MV-4-11 (cell line): ENCODE measurements at regions not wholly inside any gene's neighbourhood (a gene's known extent, or its start where the extent isn't known, plus 50 kb on each side); places are given as distances from the start of the nearest gene placed in this dataset.
"Not testable (repeated sequence)": the region's sequence is repeated elsewhere in the genome, so short reads cannot be mapped to it uniquely, and the experiment has no call there.

Source experiments
- DNase-seq: peaks from one replicate; lab custom pipeline; 2025; lab: John Stamatoyannopoulos, UW

DNA sequence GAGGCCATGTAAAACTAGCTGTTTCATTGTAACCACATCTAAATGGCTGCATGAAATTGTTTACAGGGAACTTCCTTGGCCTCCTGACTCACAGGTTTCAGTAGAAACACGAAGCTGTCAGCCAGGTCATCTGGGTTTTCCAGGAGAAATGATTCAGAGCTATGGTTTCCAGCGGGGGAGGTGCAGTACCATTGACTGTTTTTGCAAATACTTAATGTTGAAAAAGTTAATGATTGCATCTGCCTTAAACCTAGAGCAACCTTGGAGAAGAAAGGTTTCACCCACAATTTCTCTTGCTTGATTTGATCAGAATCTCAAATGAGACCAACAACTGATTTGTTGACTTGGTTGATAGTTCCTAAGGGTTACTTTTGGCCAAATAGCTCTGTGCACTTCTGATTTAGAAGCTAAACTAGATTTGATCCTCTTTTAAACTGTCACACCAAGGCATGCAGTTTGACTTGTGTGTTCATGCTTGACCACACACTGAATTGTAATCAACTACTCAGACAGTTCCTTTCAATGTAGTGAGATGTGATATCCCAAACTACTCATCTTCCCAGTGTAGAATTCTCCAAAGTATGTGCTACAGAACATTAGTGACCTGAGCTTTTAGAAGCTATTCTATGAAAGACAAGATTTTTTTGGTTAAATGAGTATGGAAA, 193.5 kb upstream of the CHST9 start:
- no peak for DNase-seq

- no peak for DNase-seq
Observed at GRCh38 chr18:27377251-27377650, 192.1 kb upstream of the CHST9 start.

- DNase-seq, result no peak
Observed at GRCh38 chr18:27372386-27372785, 187.3 kb upstream of the CHST9 start.

- no peak for DNase-seq
Observed at GRCh38 chr18:27366665-27367064, 181.6 kb upstream of the CHST9 start.

- no peak for DNase-seq
Observed at GRCh38 chr18:27366151-27366550, 181.0 kb upstream of the CHST9 start.

DNA sequence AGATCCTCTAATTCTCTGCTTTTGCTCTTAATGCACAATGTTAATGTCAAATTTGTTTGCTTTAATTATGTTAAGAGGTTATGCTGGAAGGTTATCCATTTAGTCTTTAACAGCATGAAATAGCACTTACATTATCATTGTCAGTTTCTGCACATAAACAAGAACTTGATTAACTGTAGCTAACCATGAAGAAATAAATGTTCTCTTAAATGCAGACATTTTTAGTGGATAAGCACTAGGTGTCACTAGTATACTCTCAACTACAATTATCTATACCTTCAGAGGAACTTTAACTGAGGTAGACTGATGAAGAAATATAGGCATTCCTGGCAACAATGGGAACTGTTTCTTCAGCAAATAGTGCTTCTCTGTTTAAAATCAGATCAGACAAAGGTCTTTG, 178.8 kb upstream of the CHST9 start:
- DNase-seq, result no peak

- no peak for DNase-seq
Observed at GRCh38 chr18:27361477-27361876, 176.4 kb upstream of the CHST9 start.

- no peak for DNase-seq
Observed at GRCh38 chr18:27355308-27355707, 170.2 kb upstream of the CHST9 start.

- no peak for DNase-seq
Observed at GRCh38 chr18:27353273-27353672, 168.2 kb upstream of the CHST9 start.

DNA sequence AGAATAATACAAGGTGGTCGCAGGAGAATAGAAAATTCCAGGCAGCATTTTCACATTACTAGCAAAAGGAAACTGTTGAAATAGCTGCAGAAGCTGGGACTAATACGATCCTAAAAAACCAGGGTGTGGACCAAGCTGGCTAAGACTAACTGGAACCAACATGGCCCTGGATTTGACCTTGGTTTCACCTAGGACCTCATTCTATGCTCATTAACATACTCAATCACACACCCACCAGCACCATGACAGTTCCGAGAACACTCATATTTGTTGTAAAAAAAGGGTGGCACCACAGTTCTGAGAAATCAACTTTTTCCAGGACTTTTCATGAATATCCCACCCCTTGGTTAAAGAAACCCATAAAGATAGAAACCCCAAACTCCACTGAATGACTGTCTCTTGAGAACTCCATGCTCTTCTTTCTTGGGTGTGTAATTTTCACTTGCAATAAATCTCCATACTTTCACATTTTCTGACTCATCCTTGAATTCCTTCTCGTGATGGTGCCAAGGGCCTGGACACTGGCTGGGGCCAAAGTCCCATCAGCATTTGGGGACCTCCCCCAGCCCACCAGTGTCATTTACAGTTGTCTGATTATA, 164.3 kb upstream of the CHST9 start:
- no peak for DNase-seq

DNA sequence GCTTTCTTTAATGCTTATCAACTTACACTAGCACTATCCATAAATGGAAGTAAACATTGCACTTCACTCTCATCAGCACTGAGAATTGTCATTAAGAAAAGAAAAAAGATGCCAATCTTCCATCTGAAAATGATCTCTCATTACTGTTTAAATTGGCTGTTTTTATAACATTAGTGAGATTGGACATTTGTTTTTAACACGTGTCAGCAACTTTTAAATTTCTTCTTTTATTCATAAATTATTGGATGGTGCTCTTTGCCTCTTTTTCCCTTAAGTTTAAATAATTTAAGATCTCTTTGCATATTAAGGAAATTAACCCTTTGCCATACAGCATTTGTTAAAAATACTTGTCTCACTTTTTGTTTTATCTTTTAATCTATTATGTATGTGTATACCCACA, 146.5 kb upstream of the CHST9 start:
- no peak for DNase-seq

DNA sequence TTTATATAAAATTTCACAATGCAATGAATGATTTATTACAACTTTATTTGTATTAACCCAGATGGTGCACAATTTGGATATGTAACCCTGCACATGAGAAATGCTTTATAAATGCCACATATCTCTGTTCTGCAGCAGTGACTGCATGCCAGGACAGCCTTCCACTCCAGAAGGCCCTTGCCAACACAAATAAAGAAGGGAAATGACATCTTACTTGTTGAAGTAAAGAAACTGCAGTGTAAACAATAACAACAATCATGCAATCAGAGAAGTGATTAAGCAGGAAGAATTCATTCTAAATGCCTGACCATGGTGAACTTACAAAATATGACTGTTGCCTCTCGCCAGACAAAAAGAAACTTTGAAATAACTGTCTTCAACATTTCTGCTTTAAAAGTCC, 129.9 kb upstream of the CHST9 start:
- DNase-seq, result no peak

- no peak for DNase-seq
Observed at GRCh38 chr18:27313678-27314077, 128.6 kb upstream of the CHST9 start.

DNA sequence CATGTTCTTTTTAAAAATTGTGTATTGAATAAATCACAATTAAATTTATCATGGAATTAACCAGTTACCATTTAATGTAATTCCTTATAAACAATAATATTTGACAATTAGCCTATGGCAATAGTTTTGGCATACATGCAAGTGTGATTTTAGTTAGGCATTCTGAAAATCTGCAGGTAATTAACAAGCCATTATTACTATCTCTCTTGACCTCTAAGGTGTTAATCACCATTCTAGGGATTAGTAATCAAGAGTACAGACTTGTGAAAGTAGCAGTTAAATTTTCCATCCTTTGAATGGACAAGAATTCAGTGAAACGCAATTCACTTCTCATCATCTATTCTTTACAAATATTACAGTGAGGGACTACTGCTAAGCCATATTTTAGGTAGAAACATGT, 127.7 kb upstream of the CHST9 start:
- DNase-seq, result no peak

GRCh38 chr18:27312153-27312552, 127.0 kb upstream of the CHST9 start:
- DNase-seq, result no peak

- DNase-seq, result no peak
Observed at GRCh38 chr18:27311114-27311513, 126.0 kb upstream of the CHST9 start.

GRCh38 chr18:27301615-27302378, 116.7 kb upstream of the CHST9 start:
- DNase-seq, result no peak

DNA sequence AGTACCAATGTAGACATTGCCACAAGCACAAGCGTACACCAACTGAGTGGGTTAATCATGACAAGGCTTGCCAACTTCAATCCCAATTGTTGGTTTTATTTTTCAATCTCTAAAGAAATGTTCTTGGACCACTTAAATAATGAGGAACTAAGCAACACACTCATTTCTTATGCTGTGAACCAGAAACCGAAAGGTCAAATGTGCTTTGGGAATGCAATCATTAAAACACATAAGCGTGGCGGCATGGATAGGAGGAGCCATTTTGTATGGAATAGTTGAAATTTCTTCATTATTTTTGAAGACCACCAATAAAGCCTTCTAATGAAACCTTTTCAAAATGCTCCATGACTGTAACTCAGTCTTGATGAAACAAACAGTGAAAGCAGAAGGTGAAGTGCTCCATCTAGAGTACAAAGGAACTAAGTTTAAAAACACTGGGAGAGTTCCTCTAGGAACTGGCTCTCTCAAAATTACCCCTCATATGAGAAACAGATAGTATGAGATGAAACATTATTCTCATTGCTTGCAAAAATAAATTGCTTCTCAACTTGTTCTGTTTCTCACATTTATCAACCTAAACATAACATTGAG, 113.2 kb upstream of the CHST9 start:
- no peak for DNase-seq

DNA sequence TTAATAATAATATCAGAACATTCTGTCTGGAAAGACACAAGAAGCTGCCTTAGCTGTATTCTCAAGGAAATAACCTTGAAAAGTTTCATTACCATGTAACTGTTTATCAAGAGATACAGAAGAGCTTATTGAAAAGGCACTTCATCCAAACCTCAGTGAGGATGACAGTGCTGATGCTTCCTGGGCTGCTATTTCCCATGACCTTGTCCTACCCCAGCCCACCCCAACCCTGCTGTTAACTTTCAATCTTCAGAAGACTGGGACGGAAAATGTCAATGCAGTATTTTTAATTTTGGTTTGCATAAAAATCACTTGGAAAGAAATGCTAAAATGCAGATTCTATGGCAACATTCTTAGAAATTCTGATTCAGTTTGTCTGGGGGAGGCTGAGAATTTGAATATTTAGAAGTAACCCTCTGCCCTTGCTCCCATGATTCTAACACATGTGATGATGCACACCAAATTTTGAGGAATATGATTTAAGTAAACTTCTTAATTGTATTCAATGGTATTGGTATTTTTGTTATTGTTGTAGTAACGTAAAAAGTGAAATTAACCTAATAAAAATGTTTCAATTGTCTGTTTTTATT, 101.0 kb upstream of the CHST9 start:
- DNase-seq, result not testable (repeated sequence)

DNA sequence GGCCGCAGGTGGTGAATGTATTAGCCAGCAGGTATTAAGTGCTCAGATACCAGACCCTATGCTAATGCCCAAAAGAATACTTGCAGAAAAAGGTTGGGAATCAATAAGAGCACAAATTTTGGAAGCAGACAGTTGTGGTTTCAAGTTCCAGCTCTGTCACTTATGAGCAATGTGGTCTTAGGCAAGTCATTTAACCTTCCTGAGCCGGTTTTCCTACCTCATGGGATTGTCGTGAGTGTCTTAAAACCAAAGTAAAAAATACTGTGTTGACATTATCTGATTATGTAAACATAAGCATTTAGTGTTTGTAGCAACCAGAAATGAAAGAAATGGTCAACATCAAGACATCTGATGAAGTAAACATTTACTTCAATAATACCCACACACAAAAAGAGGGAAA, 93.0 kb upstream of the CHST9 start:
- DNase-seq, result no peak

DNA sequence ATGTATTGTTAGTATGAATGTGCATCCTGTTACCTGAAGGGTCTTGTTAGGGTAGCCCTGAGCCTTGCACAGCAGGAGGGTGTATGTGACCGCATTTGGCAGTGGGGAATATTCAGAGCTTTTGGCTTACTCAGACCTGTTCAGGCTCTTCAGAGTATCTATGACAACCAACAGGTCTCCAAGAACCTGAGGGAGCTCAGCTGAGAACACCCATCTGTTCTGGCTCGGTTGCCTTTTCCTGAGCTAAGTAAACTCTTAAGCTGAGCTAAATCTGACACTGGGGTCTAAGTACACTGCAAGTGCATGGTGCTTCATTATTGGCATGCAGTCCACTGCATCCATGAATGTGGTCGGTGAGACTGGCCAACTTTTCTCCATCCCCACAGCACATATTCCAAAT, 92.4 kb upstream of the CHST9 start:
- DNase-seq, result no peak

GRCh38 chr18:27276886-27277285, 91.8 kb upstream of the CHST9 start:
- DNase-seq, result no peak

GRCh38 chr18:27276479-27276878, 91.4 kb upstream of the CHST9 start:
- DNase-seq, result peak; percentile 0
